Thoracic aorta (tissue), 2 donors: ENCODE measurements at regions not wholly inside any gene's neighbourhood (a gene's known extent, or its start where the extent isn't known, plus 50 kb on each side); places are given as distances from the start of the nearest gene placed in this dataset.

Experiments
- ATAC-seq: fragments of 150-250 bp; one replicate; pipeline ENCODE4 v1.8.0; 2017; ENCODE audit warnings: low read depth; ENCODE audit not compliant: insufficient number of reproducible peaks, low FRiP score
- DNase-seq: peaks from one replicate; pipeline ENCODE4 v3.0.0-alpha.2; 2020; ENCODE audit warnings: low spot score
- H3K27ac ChIP-seq, 2 donors: fragments of 200-600 bp; sonication (generic); 1 replicate in 1 of 2; 2 replicates in 1 of 2; pipeline ENCODE4 v1.5.1; 2016; ENCODE audit warnings: mild to moderate bottlenecking in 2 of 2, moderate library complexity in 2 of 2
- H3K27me3 ChIP-seq: fragments of 200-600 bp; sonication (generic); replicated peaks from 2 replicates; pipeline ENCODE4 v1.6.0; 2016; ENCODE audit warnings: mild to moderate bottlenecking; ENCODE audit not compliant: insufficient read depth
- H3K36me3 ChIP-seq: fragments of 200-600 bp; sonication (generic); one replicate; pipeline ENCODE4 v1.5.1; 2016
- H3K4me1 ChIP-seq, 2 donors: fragments of 200-600 bp; sonication (generic); 1 replicate in 1 of 2; 2 replicates in 1 of 2; pipeline versions ENCODE4 v1.5.1 to v1.6.0; 2016; ENCODE audit warnings: low read depth in 2 of 2, mild to moderate bottlenecking in 1 of 2; ENCODE audit not compliant: control insufficient read depth in 1 of 2
- H3K4me3 ChIP-seq: fragments of 200-600 bp; sonication (generic); 2 replicates; pipeline ENCODE4 v1.5.1; 2016; ENCODE audit warnings: mild to moderate bottlenecking
- H3K9me3 ChIP-seq: fragments of 200-600 bp; sonication (generic); 2 replicates; pipeline ENCODE4 v1.5.1; 2016
- CTCF ChIP-seq: fragments of 200-600 bp; sonication (generic); IDR thresholded peaks from one replicate; pipeline ENCODE4 v1.5.1; 2019; ENCODE audit warnings: antibody characterized with exemption

- ATAC-seq: no peak
These were observed 58.3 kb upstream of the LYST start for GRCh38 chr1:235925016-235925415.

DNA sequence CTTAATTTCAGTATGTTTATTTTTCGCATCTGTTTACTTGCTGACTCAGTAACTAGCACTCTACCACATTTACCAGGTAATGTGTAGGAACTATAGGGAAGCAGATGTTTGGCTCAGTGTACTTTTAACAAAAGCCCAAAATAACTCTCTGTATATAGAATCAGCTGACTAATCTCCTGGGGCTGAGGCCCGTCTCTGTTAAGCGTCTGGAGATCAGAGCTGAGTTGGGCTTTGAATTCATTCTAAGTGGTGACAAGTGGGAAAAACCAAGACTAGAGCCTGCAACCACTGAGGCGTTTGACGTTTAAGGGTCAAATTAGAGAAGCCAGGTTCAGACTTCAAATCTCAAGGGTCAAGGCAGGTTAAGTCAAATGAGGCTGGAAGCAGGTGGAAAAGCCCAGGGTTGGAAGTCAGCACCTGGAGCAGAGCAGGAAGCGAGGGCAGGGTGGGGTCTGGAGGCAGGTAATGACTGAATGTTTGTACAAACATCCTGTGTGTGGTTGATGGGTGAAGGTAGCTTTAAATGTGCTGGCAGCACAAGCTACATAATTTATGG, 56.8 kb upstream of the LYST start:
- Histone ChIP-seq H3K36me3 (no peaks in the 10 kb centered on the region), H3K9me3 (no peaks in the 10 kb centered on the region), H3K4me1 (peaks cover 0 to 5% of the 10 kb centered on the region in 2 donors), H3K27ac (no peak overlapping the region), H3K27me3 (no peaks in the 10 kb centered on the region), H3K4me3 (no peak overlapping the region)
- DNase-seq: no peak
- TF ChIP-seq CTCF: no peak
- ATAC-seq: no peak

More at GRCh38 chr1:235925016-235925415, 58.3 kb upstream of the LYST start:
- Histone ChIP-seq H3K27ac (no peak overlapping the region), H3K4me1 (peaks cover 0 to 5% of the 10 kb centered on the region in 2 donors), H3K36me3 (no peaks in the 10 kb centered on the region), H3K9me3 (no peaks in the 10 kb centered on the region), H3K4me3 (no peak overlapping the region), H3K27me3 (no peaks in the 10 kb centered on the region)
- DNase-seq: no peak
- TF ChIP-seq CTCF: no peak

DNA sequence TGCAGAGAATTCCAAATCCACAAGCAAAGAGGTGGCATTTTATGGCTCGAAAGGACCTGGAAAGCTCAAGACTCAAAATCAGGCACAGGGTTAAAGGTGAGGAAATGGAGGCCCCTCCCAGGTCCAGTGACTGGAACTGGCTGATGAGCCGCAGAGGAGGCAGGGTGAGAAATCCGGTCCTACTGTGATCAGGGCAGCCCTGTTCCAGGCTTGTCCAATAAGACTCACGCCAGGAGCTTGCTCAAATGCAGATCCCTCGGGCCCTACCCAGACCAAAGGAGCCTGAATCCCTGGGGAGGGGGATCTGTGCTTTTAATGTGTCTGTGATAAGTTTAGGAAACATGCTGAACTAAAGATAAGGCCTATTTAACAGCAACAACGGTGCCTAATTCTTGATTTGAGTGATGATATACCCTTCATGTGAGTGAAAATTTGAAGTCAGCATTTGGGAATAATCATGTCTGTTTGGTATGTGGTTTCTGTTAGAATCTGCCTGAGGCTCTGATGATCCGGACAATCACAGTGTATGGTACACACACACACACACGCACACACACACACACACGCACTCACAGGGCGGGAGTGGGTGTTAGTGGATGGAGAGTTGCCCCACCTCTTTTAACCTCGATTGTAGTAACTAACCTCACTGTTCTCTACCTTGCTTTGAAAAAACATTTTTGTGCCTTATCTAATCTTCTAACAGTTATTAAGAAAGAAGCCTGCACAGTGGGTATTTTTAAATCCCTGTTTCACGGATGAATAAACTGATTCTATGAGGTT, 54.1 kb upstream of the LYST start:
- Histone ChIP-seq H3K36me3 (no peaks in the 10 kb centered on the region), H3K9me3 (no peaks in the 10 kb centered on the region), H3K4me3 (no peak overlapping the region), H3K4me1 (peaks cover 12 to 19% of the 10 kb centered on the region in 2 donors), H3K27ac (no peak overlapping the region), H3K27me3 (no peaks in the 10 kb centered on the region)
- ATAC-seq (no peak), DNase-seq (no peak)
- TF ChIP-seq CTCF: no peak

- no peaks in the 10 kb centered on the region for H3K9me3 ChIP-seq
- no peak for ATAC-seq
- no peak for DNase-seq
- peaks cover 12 to 19% of the 10 kb centered on the region in 2 donors for H3K4me1 ChIP-seq
- H3K27ac ChIP-seq: no peak overlapping the region
- no peaks in the 10 kb centered on the region for H3K27me3 ChIP-seq
- H3K4me3 ChIP-seq: no peak overlapping the region
- no peak for TF ChIP-seq CTCF
- H3K36me3 ChIP-seq: no peaks in the 10 kb centered on the region
These were observed 53.2 kb upstream of the LYST start for GRCh38 chr1:235919833-235920441.

DNA sequence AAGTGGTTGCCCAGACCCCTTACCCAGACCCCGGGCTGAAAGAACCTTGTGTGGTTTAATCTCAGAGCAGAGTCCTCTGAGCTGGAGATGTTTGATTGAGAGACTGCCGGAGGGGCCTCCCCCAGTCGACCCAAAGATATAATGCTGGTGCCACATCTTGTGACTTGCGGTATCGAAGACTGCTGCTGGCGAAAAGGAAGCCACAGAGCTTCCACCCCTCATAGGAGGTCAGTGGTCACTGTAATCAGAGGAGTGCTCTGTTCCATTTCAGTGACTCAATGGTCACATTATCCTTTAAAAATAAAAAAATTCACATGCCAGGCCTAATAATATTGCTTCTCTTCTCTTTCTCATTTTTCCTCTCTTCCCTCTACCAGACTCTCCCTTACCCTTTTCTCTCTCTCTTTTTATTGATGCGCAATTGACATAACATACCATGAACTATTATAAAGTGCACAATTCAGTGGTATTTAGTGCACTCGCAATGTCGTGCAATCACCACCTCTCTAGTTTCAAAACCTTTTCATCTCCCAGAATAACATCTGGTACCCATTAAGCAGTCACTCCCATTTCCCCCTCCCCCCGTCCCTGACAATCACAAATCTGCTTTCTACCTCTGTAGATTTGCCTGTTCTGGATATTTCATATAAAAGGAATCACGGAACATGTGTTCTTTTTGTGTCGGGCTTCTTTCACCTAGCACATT, 52.6 kb upstream of the LYST start:
- H3K27ac ChIP-seq: no peak overlapping the region
- H3K36me3 ChIP-seq: no peaks in the 10 kb centered on the region
- DNase-seq: no peak
- no peaks in the 10 kb centered on the region for H3K9me3 ChIP-seq
- no peak overlapping the region for H3K4me3 ChIP-seq
- H3K27me3 ChIP-seq: no peaks in the 10 kb centered on the region
- ATAC-seq: no peak
- no peak for TF ChIP-seq CTCF
- H3K4me1 ChIP-seq: peaks cover 12 to 19% of the 10 kb centered on the region in 2 donors
